ENCODE measurements at regions not wholly inside any gene's neighbourhood (a gene's known extent, or its start where the extent isn't known, plus 50 kb on each side); places are given as distances from the start of the nearest gene placed in this dataset.

GRCh38 chr3:96214941-96215340 lies 599.5 kb upstream of the EPHA6 start:
- Histone ChIP-seq H3K36me3 (replicated peaks) (no peaks in the 10 kb centered on the region), H3K27ac (no peak overlapping the region), H3K4me3 (ENCODE audit: low read depth, low read length) (no peak overlapping the region), H3K27me3 (replicated peaks) (no peaks in the 10 kb centered on the region)
- in situ Hi-C loops (cut with HindIII; ENCODE audit: low pct_ligation_motif_present, low sequenced_read_pairs): no loop called here
- DNase-seq: no peak
- TF ChIP-seq, protein P1, sequence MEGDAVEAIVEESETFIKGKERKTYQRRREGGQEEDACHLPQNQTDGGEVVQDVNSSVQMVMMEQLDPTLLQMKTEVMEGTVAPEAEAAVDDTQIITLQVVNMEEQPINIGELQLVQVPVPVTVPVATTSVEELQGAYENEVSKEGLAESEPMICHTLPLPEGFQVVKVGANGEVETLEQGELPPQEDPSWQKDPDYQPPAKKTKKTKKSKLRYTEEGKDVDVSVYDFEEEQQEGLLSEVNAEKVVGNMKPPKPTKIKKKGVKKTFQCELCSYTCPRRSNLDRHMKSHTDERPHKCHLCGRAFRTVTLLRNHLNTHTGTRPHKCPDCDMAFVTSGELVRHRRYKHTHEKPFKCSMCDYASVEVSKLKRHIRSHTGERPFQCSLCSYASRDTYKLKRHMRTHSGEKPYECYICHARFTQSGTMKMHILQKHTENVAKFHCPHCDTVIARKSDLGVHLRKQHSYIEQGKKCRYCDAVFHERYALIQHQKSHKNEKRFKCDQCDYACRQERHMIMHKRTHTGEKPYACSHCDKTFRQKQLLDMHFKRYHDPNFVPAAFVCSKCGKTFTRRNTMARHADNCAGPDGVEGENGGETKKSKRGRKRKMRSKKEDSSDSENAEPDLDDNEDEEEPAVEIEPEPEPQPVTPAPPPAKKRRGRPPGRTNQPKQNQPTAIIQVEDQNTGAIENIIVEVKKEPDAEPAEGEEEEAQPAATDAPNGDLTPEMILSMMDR (IDR thresholded peaks at IDR 0.05; ENCODE audit: low read depth, low read length, missing control alignments): no peak

DNA sequence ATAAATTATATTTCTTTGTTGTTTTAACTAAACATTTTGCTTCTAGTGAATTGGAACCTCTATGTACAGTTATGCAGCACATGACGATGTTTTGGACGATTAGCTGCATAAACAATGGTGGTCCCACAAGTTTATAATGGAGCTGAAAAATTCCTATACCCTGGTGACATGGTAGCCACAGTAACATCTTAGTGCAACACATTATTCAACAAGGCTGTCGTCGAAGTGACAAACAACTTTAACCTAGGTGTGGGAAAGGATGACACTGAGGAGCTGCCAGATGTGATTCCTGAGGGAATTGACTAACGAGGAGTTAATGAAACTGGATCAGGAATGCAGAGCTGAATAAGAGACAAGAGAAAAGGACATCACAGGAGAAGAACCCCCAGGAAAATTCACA lies 588.9 kb upstream of the EPHA6 start:
- Histone ChIP-seq H3K36me3 (replicated peaks) (no peaks in the 10 kb centered on the region), H3K27ac (no peak overlapping the region), H3K27me3 (replicated peaks) (no peaks in the 10 kb centered on the region), H3K4me3 (ENCODE audit: low read depth, low read length) (no peak overlapping the region)
- no peak for DNase-seq
- in situ Hi-C loops (cut with HindIII; ENCODE audit: low pct_ligation_motif_present, low sequenced_read_pairs): no loop called here
- TF ChIP-seq, protein P1 (IDR thresholded peaks at IDR 0.05; ENCODE audit: low read depth, low read length, missing control alignments): no peak

DNA sequence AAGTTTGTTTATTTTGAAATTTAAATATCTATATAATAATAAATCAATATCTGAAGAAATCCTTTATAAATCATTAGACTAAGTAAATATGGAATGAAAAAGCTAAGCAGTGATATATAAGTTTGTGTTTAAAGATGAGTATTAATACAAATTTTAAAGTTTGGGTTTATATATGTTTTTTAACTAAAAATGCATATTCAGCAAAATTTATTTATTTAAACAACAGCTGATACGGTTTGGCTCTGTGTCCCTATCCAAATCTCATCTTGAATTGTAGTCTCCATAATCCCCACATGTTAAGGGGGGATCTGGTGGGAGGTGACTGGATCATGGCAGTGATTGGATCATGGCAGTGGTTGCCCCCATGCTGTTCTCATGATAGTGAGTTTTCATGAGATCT lies 580.7 kb upstream of the EPHA6 start:
- no peak for DNase-seq
- in situ Hi-C loops (cut with HindIII; ENCODE audit: low pct_ligation_motif_present, low sequenced_read_pairs): no loop called here
- Histone ChIP-seq H3K4me3 (ENCODE audit: low read depth, low read length) (no peak overlapping the region), H3K27me3 (replicated peaks) (no peaks in the 10 kb centered on the region), H3K27ac (no peak overlapping the region), H3K36me3 (replicated peaks) (no peaks in the 10 kb centered on the region)
- TF ChIP-seq, protein P1 (IDR thresholded peaks at IDR 0.05; ENCODE audit: low read depth, low read length, missing control alignments): no peak

GRCh38 chr3:96236522-96236921 lies 577.9 kb upstream of the EPHA6 start:
- Histone ChIP-seq H3K27me3 (replicated peaks) (no peaks in the 10 kb centered on the region), H3K27ac (no peak overlapping the region), H3K4me3 (ENCODE audit: low read depth, low read length) (no peak overlapping the region), H3K36me3 (replicated peaks) (no peaks in the 10 kb centered on the region)
- DNase-seq: no peak
- in situ Hi-C loops (cut with HindIII; ENCODE audit: low pct_ligation_motif_present, low sequenced_read_pairs): no loop called here
- TF ChIP-seq, protein P1 (IDR thresholded peaks at IDR 0.05; ENCODE audit: low read depth, low read length, missing control alignments): no peak

DNA sequence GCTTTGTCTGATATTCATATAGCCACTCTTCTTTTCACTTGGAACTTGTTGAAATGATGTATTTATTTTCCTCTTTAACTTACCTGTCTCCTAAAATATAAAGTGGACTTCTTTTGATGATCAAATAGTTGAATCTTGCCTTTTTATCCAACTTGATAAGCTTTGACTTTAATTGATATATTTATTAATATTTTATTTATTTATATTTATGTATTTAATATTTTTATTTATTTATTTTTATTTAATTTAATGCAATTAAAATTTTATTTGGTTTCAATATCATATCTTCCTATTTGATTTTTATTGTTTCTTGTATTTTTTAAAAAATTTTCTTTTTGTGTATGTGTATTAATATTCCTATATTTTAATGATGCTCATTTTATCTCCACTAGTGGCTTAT lies 555.1 kb upstream of the EPHA6 start:
- TF ChIP-seq, protein P1 (IDR thresholded peaks at IDR 0.05; ENCODE audit: low read depth, low read length, missing control alignments): no peak
- Histone ChIP-seq H3K36me3 (replicated peaks) (no peaks in the 10 kb centered on the region), H3K27me3 (replicated peaks) (no peaks in the 10 kb centered on the region), H3K27ac (no peak overlapping the region), H3K4me3 (ENCODE audit: low read depth, low read length) (no peak overlapping the region)
- DNase-seq: no peak
- in situ Hi-C loops (cut with HindIII; ENCODE audit: low pct_ligation_motif_present, low sequenced_read_pairs): no loop called here

DNA sequence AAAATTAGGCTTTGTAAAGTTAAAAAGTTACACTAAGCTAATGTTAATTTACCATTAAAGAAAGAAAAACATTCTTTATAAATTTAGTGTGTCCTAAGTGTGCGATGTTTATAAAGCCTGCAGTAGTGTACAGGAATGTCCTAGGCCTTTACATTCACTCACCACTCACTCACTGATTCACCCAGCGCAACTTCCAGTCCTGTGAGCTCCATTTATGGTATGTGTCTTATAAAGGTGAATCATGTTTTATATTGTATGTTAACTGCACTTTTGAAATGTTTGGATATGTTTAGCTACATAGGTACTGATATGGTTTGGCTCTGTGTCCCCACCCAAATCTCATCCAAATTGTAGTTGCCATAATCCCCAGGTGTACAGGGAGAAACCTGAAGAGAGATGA lies 549.7 kb upstream of the EPHA6 start:
- H3K27ac ChIP-seq: no peak overlapping the region
- H3K36me3 ChIP-seq (replicated peaks): no peaks in the 10 kb centered on the region
- H3K27me3 ChIP-seq (replicated peaks): no peaks in the 10 kb centered on the region
- H3K4me3 ChIP-seq (ENCODE audit: low read depth, low read length): no peak overlapping the region
- TF ChIP-seq, protein P1 (IDR thresholded peaks at IDR 0.05; ENCODE audit: low read depth, low read length, missing control alignments): no peak
- in situ Hi-C loops (cut with HindIII; ENCODE audit: low pct_ligation_motif_present, low sequenced_read_pairs): no loop called here
- DNase-seq: no peak
